ENCODE measurements at regions not wholly inside any gene's neighbourhood (a gene's known extent, or its start where the extent isn't known, plus 50 kb on each side); places are given as distances from the start of the nearest gene placed in this dataset.

- TF ChIP-seq CHD2 (IDR thresholded peaks at IDR 0.05; ENCODE audit: low read depth, low read length) (no peak), CHD4 (IDR thresholded peaks at IDR 0.05; ENCODE audit: borderline replicate concordance, low read length) (no peak)
Measured at GRCh38 chr3:177598097-177598833, 401.0 kb upstream of the TBL1XR1 start.
